WTC11 (cell line): ENCODE measurements at regions not wholly inside any gene's neighbourhood (a gene's known extent, or its start where the extent isn't known, plus 50 kb on each side); places are given as distances from the start of the nearest gene placed in this dataset.

Source experiments
- ATAC-seq: fragments of 200-7000 bp; cut with Tn5 transposase; 2 replicates; pipeline ENCODE4 v1.10.0; 2021; ENCODE audit warnings: mild to moderate bottlenecking, moderate library complexity
- CTCF ChIA-PET: fragments of 300-600 bp; sonication (Branson Sonifier 250); formaldehyde crosslinking; loops from one replicate; lab custom pipeline; 2021; ENCODE audit warnings: antibody characterized with exemption; lab: Charles Lee
- POLR2A ChIA-PET: fragments of 350-600 bp; sonication (Branson Sonifier 250); formaldehyde crosslinking; loops from one replicate; lab custom pipeline; 2021; ENCODE audit warnings: antibody characterized with exemption; lab: Charles Lee
- DNase-seq: peaks from one replicate; pipeline ENCODE4 v3.0.0; 2021; ENCODE audit warnings: low spot score
- H3K27ac Mint-ChIP-seq: 2 replicates; pipeline ENCODE4 v1.8.0; 2021; ENCODE audit warnings: mixed read lengths
- H3K27me3 Mint-ChIP-seq: 2 replicates; pipeline ENCODE4 v1.8.0; 2021; ENCODE audit warnings: low read depth, mild to moderate bottlenecking, moderate library complexity, mixed read lengths
- H3K36me3 Mint-ChIP-seq: 2 replicates; pipeline ENCODE4 v1.8.0; 2021; ENCODE audit warnings: mixed read lengths
- H3K4me1 Mint-ChIP-seq: 2 replicates; pipeline ENCODE4 v1.8.0; 2022; ENCODE audit warnings: mixed read lengths
- H3K4me3 Mint-ChIP-seq: 2 replicates; pipeline ENCODE4 v1.8.0; 2021; ENCODE audit warnings: mild to moderate bottlenecking, moderate library complexity, mixed read lengths
- H3K9me3 Mint-ChIP-seq: 2 replicates; pipeline ENCODE4 v1.8.0; 2021; ENCODE audit warnings: mixed read lengths
- ATF1 ChIP-seq: sonication (generic); formaldehyde crosslinking; IDR thresholded peaks from 2 replicates; pipeline ENCODE4 v1.8.1; 2023; ENCODE audit warnings: mild to moderate bottlenecking, moderate library complexity, missing genetic modification reagents
- ATF2 ChIP-seq: sonication (generic); formaldehyde crosslinking; IDR thresholded peaks from 2 replicates; pipeline ENCODE4 v1.8.1; 2022; ENCODE audit warnings: low read depth, missing genetic modification reagents, borderline replicate concordance
- CREB1 ChIP-seq: sonication (generic); formaldehyde crosslinking; IDR thresholded peaks from 2 replicates; pipeline ENCODE4 v1.8.0; 2023; ENCODE audit warnings: mild to moderate bottlenecking, missing genetic modification reagents
- EMX1 ChIP-seq: fragments of 250-450 bp; sonication (Bioruptor Pico); IDR thresholded peaks from 2 replicates; pipeline ENCODE4 v1.8.0; 2021; ENCODE audit warnings: mild to moderate bottlenecking
- ESRRA ChIP-seq: sonication (generic); formaldehyde crosslinking; IDR thresholded peaks from 2 replicates; pipeline ENCODE4 v1.8.1; 2022; ENCODE audit warnings: mild to moderate bottlenecking, missing genetic modification reagents, borderline replicate concordance
- FOXK1 ChIP-seq: sonication (generic); formaldehyde crosslinking; IDR thresholded peaks from 2 replicates; pipeline ENCODE4 v1.8.0; 2022; ENCODE audit warnings: mild to moderate bottlenecking, moderate library complexity, missing genetic modification reagents
- FOXP4 ChIP-seq: sonication (generic); formaldehyde crosslinking; IDR thresholded peaks from 2 replicates; pipeline ENCODE4 v1.8.0; 2022; ENCODE audit warnings: mild to moderate bottlenecking, missing genetic modification reagents
- GTF2I ChIP-seq: fragments of 250-450 bp; sonication (Bioruptor Pico); conservative IDR thresholded peaks from 2 replicates; pipeline ENCODE4 v1.4.0; 2021; ENCODE audit warnings: mild to moderate bottlenecking
- KAT7 ChIP-seq: sonication (generic); formaldehyde crosslinking; IDR thresholded peaks from 2 replicates; pipeline ENCODE4 v1.8.1; 2023; ENCODE audit warnings: missing genetic modification reagents, mild to moderate bottlenecking, borderline replicate concordance
- MYBL2 ChIP-seq: sonication (generic); formaldehyde crosslinking; IDR thresholded peaks from 2 replicates; pipeline ENCODE4 v1.8.1; 2023; ENCODE audit warnings: mild to moderate bottlenecking, moderate library complexity, missing genetic modification reagents
- OVOL2 ChIP-seq: fragments of 250-450 bp; sonication (Bioruptor Pico); IDR thresholded peaks from 2 replicates; pipeline ENCODE4 v1.9.0; 2021; ENCODE audit warnings: mild to moderate bottlenecking, borderline replicate concordance
- SP1 ChIP-seq: sonication (generic); formaldehyde crosslinking; conservative IDR thresholded peaks from 2 replicates; pipeline ENCODE4 v1.8.1; 2022; ENCODE audit warnings: missing genetic modification reagents
- TP53 ChIP-seq: sonication (generic); formaldehyde crosslinking; IDR thresholded peaks from 2 replicates; pipeline ENCODE4 v1.8.1; 2023; ENCODE audit warnings: mild to moderate bottlenecking, missing genetic modification reagents
- ZNF138 ChIP-seq: sonication (generic); formaldehyde crosslinking; conservative IDR thresholded peaks from 2 replicates; pipeline ENCODE4 v1.8.1; 2022; ENCODE audit warnings: mild to moderate bottlenecking, moderate library complexity, missing genetic modification reagents
- ZNF219 ChIP-seq: sonication (generic); formaldehyde crosslinking; IDR thresholded peaks from 2 replicates; pipeline ENCODE4 v1.8.0; 2023; ENCODE audit warnings: missing genetic modification reagents, mild to moderate bottlenecking, borderline replicate concordance
- ZNF232 ChIP-seq: sonication (generic); formaldehyde crosslinking; IDR thresholded peaks from 2 replicates; pipeline ENCODE4 v1.8.0; 2022; ENCODE audit warnings: mild to moderate bottlenecking, missing genetic modification reagents
- TF ChIP-seq, protein P1 (sequence below): fragments of 250-450 bp; sonication (Bioruptor Pico); IDR thresholded peaks from 2 replicates; pipeline ENCODE4 v1.9.0; 2021; ENCODE audit warnings: mild to moderate bottlenecking
- TF ChIP-seq, protein P2 (sequence below): fragments of 200-600 bp; IDR thresholded peaks from 2 replicates; pipeline ENCODE4 v1.8.0; 2022; ENCODE audit warnings: antibody characterized with exemption
- TF ChIP-seq, protein P3 (sequence below): sonication (generic); formaldehyde crosslinking; IDR thresholded peaks from 2 replicates; pipeline ENCODE4 v1.8.1; 2023; ENCODE audit warnings: mild to moderate bottlenecking, missing genetic modification reagents, borderline replicate concordance
- TF ChIP-seq, protein P4 (sequence below): sonication (generic); formaldehyde crosslinking; IDR thresholded peaks from 2 replicates; pipeline ENCODE4 v1.8.0; 2023; ENCODE audit warnings: missing genetic modification reagents, mild to moderate bottlenecking, borderline replicate concordance

GRCh38 chr20:60427516-60427915 lies 469.3 kb downstream of the CDH26 start (continued):
- TF ChIP-seq, protein P1, sequence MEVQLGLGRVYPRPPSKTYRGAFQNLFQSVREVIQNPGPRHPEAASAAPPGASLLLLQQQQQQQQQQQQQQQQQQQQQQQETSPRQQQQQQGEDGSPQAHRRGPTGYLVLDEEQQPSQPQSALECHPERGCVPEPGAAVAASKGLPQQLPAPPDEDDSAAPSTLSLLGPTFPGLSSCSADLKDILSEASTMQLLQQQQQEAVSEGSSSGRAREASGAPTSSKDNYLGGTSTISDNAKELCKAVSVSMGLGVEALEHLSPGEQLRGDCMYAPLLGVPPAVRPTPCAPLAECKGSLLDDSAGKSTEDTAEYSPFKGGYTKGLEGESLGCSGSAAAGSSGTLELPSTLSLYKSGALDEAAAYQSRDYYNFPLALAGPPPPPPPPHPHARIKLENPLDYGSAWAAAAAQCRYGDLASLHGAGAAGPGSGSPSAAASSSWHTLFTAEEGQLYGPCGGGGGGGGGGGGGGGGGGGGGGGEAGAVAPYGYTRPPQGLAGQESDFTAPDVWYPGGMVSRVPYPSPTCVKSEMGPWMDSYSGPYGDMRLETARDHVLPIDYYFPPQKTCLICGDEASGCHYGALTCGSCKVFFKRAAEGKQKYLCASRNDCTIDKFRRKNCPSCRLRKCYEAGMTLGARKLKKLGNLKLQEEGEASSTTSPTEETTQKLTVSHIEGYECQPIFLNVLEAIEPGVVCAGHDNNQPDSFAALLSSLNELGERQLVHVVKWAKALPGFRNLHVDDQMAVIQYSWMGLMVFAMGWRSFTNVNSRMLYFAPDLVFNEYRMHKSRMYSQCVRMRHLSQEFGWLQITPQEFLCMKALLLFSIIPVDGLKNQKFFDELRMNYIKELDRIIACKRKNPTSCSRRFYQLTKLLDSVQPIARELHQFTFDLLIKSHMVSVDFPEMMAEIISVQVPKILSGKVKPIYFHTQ (CRISPR knock-in tag): no peak
- TF ChIP-seq EMX1 (CRISPR knock-in tag): no peak
- TF ChIP-seq ATF1 (CRISPR knock-in tag): no peak
- TF ChIP-seq ZNF232 (CRISPR knock-in tag): no peak
- no peak for TF ChIP-seq FOXK1 (CRISPR knock-in tag)
- TF ChIP-seq ESRRA (CRISPR knock-in tag): no peak
- no peak for TF ChIP-seq TP53 (CRISPR knock-in tag)

DNA sequence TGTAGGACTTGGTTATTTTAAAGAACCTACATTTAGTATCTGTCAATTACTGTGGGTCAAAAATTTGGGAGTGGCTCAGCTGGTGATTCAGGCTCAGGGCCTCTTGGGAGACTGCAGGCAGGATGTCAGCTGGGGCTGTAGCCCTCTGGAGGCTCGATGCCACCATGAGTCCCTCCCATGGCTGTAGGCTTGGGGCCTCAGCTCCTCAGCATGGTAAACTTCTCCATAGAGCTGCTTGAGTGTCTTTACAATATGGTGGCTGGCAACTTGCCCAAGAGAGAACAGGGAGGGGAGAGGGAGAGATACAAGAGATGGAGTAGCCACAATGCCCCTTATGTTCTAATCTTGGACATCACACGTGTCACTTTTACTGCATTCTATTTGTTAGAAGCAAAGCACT lies 470.4 kb downstream of the CDH26 start:
- Mint-ChIP-seq H3K27ac (no peak overlapping the region), H3K4me1 (peaks cover 27% of the 10 kb centered on the region)
- TF ChIP-seq, protein P2, sequence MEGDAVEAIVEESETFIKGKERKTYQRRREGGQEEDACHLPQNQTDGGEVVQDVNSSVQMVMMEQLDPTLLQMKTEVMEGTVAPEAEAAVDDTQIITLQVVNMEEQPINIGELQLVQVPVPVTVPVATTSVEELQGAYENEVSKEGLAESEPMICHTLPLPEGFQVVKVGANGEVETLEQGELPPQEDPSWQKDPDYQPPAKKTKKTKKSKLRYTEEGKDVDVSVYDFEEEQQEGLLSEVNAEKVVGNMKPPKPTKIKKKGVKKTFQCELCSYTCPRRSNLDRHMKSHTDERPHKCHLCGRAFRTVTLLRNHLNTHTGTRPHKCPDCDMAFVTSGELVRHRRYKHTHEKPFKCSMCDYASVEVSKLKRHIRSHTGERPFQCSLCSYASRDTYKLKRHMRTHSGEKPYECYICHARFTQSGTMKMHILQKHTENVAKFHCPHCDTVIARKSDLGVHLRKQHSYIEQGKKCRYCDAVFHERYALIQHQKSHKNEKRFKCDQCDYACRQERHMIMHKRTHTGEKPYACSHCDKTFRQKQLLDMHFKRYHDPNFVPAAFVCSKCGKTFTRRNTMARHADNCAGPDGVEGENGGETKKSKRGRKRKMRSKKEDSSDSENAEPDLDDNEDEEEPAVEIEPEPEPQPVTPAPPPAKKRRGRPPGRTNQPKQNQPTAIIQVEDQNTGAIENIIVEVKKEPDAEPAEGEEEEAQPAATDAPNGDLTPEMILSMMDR: no peak
- TF ChIP-seq KAT7 (no peak), ATF2 (CRISPR knock-in tag) (no peak), GTF2I (CRISPR knock-in tag) (no peak), ZNF138 (CRISPR knock-in tag) (no peak), OVOL2 (CRISPR knock-in tag) (no peak), CREB1 (CRISPR knock-in tag) (no peak), ZNF219 (CRISPR knock-in tag) (no peak), SP1 (CRISPR knock-in tag) (no peak), MYBL2 (CRISPR knock-in tag) (no peak), FOXP4 (CRISPR knock-in tag) (no peak)
- TF ChIP-seq, protein P3, sequence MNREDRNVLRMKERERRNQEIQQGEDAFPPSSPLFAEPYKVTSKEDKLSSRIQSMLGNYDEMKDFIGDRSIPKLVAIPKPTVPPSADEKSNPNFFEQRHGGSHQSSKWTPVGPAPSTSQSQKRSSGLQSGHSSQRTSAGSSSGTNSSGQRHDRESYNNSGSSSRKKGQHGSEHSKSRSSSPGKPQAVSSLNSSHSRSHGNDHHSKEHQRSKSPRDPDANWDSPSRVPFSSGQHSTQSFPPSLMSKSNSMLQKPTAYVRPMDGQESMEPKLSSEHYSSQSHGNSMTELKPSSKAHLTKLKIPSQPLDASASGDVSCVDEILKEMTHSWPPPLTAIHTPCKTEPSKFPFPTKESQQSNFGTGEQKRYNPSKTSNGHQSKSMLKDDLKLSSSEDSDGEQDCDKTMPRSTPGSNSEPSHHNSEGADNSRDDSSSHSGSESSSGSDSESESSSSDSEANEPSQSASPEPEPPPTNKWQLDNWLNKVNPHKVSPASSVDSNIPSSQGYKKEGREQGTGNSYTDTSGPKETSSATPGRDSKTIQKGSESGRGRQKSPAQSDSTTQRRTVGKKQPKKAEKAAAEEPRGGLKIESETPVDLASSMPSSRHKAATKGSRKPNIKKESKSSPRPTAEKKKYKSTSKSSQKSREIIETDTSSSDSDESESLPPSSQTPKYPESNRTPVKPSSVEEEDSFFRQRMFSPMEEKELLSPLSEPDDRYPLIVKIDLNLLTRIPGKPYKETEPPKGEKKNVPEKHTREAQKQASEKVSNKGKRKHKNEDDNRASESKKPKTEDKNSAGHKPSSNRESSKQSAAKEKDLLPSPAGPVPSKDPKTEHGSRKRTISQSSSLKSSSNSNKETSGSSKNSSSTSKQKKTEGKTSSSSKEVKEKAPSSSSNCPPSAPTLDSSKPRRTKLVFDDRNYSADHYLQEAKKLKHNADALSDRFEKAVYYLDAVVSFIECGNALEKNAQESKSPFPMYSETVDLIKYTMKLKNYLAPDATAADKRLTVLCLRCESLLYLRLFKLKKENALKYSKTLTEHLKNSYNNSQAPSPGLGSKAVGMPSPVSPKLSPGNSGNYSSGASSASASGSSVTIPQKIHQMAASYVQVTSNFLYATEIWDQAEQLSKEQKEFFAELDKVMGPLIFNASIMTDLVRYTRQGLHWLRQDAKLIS (CRISPR knock-in tag): no peak
- TF ChIP-seq, protein P4, sequence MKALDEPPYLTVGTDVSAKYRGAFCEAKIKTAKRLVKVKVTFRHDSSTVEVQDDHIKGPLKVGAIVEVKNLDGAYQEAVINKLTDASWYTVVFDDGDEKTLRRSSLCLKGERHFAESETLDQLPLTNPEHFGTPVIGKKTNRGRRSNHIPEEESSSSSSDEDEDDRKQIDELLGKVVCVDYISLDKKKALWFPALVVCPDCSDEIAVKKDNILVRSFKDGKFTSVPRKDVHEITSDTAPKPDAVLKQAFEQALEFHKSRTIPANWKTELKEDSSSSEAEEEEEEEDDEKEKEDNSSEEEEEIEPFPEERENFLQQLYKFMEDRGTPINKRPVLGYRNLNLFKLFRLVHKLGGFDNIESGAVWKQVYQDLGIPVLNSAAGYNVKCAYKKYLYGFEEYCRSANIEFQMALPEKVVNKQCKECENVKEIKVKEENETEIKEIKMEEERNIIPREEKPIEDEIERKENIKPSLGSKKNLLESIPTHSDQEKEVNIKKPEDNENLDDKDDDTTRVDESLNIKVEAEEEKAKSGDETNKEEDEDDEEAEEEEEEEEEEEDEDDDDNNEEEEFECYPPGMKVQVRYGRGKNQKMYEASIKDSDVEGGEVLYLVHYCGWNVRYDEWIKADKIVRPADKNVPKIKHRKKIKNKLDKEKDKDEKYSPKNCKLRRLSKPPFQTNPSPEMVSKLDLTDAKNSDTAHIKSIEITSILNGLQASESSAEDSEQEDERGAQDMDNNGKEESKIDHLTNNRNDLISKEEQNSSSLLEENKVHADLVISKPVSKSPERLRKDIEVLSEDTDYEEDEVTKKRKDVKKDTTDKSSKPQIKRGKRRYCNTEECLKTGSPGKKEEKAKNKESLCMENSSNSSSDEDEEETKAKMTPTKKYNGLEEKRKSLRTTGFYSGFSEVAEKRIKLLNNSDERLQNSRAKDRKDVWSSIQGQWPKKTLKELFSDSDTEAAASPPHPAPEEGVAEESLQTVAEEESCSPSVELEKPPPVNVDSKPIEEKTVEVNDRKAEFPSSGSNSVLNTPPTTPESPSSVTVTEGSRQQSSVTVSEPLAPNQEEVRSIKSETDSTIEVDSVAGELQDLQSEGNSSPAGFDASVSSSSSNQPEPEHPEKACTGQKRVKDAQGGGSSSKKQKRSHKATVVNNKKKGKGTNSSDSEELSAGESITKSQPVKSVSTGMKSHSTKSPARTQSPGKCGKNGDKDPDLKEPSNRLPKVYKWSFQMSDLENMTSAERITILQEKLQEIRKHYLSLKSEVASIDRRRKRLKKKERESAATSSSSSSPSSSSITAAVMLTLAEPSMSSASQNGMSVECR (CRISPR knock-in tag): no peak

More for the DNA sequence above, 470.4 kb downstream of the CDH26 start:
- no peak for DNase-seq
- Mint-ChIP-seq H3K4me3 (no peak overlapping the region), H3K36me3 (0 out of 2 replicates have a peak, but pooled peaks cover 4% of the 10 kb centered on the region), H3K9me3 (peaks cover 23% of the 10 kb centered on the region; the same call in 1 of the 2 replicates), H3K27me3 (peaks cover 33% of the 10 kb centered on the region)
- ATAC-seq: no peak
- POLR2A ChIA-PET: no interaction called here
- CTCF ChIA-PET: interaction anchor here (0.6 kb wide), 1 partner anchor 77 kb away, joined by 3 read pairs; no protein-coding TSS in a partner anchor
